Heart left ventricle (tissue), 13 donors: ENCODE measurements at regions not wholly inside any gene's neighbourhood (a gene's known extent, or its start where the extent isn't known, plus 50 kb on each side); places are given as distances from the start of the nearest gene placed in this dataset.

Source experiments
- POLR2A ChIP-seq, 2 donors: fragments of 450-650 bp; IDR thresholded peaks; one replicate each; pipeline ENCODE4 v1.6.1; 2017; ENCODE audit warnings: antibody characterized with exemption in 2 of 2, mild to moderate bottlenecking in 2 of 2, moderate library complexity in 2 of 2
- TF ChIP-seq, protein P1 (sequence below), 12 donors: fragments of 200-600 bp; sonication (generic) in 4 of 12; IDR thresholded peaks; one replicate each; pipeline versions ENCODE4 v1.5.0 to v1.8.0; 2018 to 2022; ENCODE audit warnings: antibody characterized with exemption in 12 of 12, mild to moderate bottlenecking in 5 of 12
- donor health status: ischemic (EF 13 %, LVEDD 7.1; RV severe dilation, severe dysfunction).
- donor health status: DM: no; HTN: yes; CAD: no.
- donor health status: DM: no; HTN: no; CAD: no.
- donor health status: ischemic (EF 25% LVEDD 6.9; RV normal size, moderate dysfunction).
- donor health status: ischemic (EF 25% LVEDD 5.7; RV mildly dilated, moderate dysfunction).
- donor health status: ischemic (EF 35%, LVEDD 5.7; RV mildly dilated, moderate dysfunction).
- donor health status: nonischemic (EF 11% LVEDD 7.7; RV severe dilation, severe dysfunction).
- donor health status: DM: yes; HTN: yes; CAD: no.
- donor health status: PGD.
- donor health status: ischemic (EF 29% LVEDD 5.4; RV normal size, mild dysfunction).
- donor health status: nonischemic (EF 23%, LVEDD 6.1; RV moderate dilation, normal function).

DNA sequence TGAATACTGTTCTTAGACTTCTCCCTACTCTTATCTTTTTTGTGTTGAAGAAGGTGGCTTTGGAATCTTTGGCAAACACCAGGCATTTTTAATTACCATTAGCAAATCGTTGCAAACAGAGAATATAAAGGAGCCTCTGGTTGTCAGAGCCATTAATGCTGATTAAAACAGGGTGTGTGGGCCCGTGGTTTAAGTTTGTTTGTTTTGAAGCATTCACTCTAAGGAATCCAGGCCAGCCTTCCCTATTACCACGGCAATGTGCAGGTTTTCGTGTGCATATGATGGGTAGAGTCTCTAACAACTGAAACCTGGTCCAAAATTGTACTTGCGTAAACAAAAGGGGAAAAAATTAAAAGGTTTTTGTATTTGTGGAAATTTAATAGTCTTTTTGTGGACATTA lies 141.2 kb upstream of the GMNC start:
- TF ChIP-seq POLR2A (IDR thresholded peaks at IDR 0.05) = no peak
- TF ChIP-seq, protein P1, sequence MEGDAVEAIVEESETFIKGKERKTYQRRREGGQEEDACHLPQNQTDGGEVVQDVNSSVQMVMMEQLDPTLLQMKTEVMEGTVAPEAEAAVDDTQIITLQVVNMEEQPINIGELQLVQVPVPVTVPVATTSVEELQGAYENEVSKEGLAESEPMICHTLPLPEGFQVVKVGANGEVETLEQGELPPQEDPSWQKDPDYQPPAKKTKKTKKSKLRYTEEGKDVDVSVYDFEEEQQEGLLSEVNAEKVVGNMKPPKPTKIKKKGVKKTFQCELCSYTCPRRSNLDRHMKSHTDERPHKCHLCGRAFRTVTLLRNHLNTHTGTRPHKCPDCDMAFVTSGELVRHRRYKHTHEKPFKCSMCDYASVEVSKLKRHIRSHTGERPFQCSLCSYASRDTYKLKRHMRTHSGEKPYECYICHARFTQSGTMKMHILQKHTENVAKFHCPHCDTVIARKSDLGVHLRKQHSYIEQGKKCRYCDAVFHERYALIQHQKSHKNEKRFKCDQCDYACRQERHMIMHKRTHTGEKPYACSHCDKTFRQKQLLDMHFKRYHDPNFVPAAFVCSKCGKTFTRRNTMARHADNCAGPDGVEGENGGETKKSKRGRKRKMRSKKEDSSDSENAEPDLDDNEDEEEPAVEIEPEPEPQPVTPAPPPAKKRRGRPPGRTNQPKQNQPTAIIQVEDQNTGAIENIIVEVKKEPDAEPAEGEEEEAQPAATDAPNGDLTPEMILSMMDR (IDR thresholded peaks at IDR 0.05) = no peak
